ENCODE measurements at regions not wholly inside any gene's neighbourhood (a gene's known extent, or its start where the extent isn't known, plus 50 kb on each side); places are given as distances from the start of the nearest gene placed in this dataset.

DNA sequence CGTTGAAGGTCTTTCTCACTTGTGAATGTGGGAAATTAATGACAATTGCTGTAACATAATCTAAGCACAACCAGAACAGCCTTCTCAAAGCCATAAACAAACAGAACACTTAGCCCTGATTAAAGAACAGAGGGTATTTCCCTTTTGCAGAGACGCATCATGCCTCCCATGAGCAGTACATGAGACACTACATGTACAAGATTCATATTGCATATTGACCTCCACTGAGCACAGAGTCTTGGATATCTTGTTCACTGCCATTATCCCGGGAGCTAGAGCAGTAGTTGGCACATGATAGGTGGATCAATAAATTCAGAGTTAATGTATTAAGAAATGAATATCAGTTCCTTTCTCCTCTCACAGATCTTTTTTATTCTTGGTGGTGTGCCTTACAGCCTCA, 1194.3 kb upstream of the TENM4 start:
- TF ChIP-seq, protein P1, sequence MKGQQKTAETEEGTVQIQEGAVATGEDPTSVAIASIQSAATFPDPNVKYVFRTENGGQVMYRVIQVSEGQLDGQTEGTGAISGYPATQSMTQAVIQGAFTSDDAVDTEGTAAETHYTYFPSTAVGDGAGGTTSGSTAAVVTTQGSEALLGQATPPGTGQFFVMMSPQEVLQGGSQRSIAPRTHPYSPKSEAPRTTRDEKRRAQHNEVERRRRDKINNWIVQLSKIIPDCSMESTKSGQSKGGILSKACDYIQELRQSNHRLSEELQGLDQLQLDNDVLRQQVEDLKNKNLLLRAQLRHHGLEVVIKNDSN (IDR thresholded peaks at IDR 0.05): no peak
- TF ChIP-seq, protein P2, sequence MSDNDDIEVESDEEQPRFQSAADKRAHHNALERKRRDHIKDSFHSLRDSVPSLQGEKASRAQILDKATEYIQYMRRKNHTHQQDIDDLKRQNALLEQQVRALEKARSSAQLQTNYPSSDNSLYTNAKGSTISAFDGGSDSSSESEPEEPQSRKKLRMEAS (IDR thresholded peaks at IDR 0.05): no peak

Measured in Ishikawa (cell line).